Esophagus (tissue), 2 donors: ENCODE measurements at regions not wholly inside any gene's neighbourhood (a gene's known extent, or its start where the extent isn't known, plus 50 kb on each side); places are given as distances from the start of the nearest gene placed in this dataset.

Source experiments
- H3K27ac ChIP-seq, 2 donors: one replicate each; pipeline ENCODE4 v1.5.1; 2013; ENCODE audit warnings: low read depth in 2 of 2, mild to moderate bottlenecking in 2 of 2, inconsistent platforms in 1 of 2, low read length in 1 of 2, moderate library complexity in 1 of 2
- H3K27me3 ChIP-seq, 2 donors: one replicate each; pipeline ENCODE4 v1.6.1; 2013; ENCODE audit warnings: low read length in 2 of 2, control low read depth in 1 of 2, mild to moderate bottlenecking in 1 of 2; ENCODE audit not compliant: insufficient read depth in 2 of 2, control insufficient read depth in 1 of 2
- H3K36me3 ChIP-seq, 2 donors: one replicate each; pipeline ENCODE4 v1.6.1; 2013; ENCODE audit warnings: low read length in 1 of 2; ENCODE audit not compliant: control insufficient read depth in 2 of 2, insufficient read depth in 2 of 2
- H3K4me1 ChIP-seq, 2 donors: one replicate each; pipeline ENCODE4 v1.6.1; 2013; ENCODE audit warnings: low read length in 1 of 2; ENCODE audit not compliant: control insufficient read depth in 2 of 2, insufficient read depth in 2 of 2
- H3K4me3 ChIP-seq, 2 donors: one replicate each; pipeline ENCODE4 v1.5.1; 2013; ENCODE audit warnings: low read length in 2 of 2, mild to moderate bottlenecking in 2 of 2, low read depth in 1 of 2, moderate library complexity in 1 of 2
- H3K9me3 ChIP-seq, 2 donors: one replicate each; pipeline ENCODE4 v1.6.1; 2013; ENCODE audit warnings: mild to moderate bottlenecking in 2 of 2, low read depth in 1 of 2, low read length in 1 of 2, moderate library complexity in 1 of 2; ENCODE audit not compliant: control insufficient read depth in 2 of 2, insufficient read depth in 1 of 2
- WGBS, 2 donors: extraction: QIAGEN DNeasy Blood & Tissue Kit; methylation state at CpG; one replicate each; pipeline ENCODE4 v1.1.7; 2013; 5-methylcytosine and 5-hydroxymethylcytosine counted together
- donor health status: healthy with polysubstance abuse.
- donor health status: Bipolar disorder and iron deficiency.

- Histone ChIP-seq H3K27me3 (no peaks in the 10 kb centered on the region), H3K36me3 (no peaks in the 10 kb centered on the region), H3K4me1 (peaks cover 2 to 4% of the 10 kb centered on the region in 2 donors), H3K9me3 (peaks cover 0 to 3% of the 10 kb centered on the region in 2 donors), H3K27ac (no peak overlapping the region), H3K4me3 (no peak overlapping the region)
- WGBS, 2 donors = 86 to 98% methylated on average over 1 of the region's 1 CpG
These were observed 74.7 kb upstream of the ANKRD55 start for GRCh38 chr5:56307714-56308333.

- H3K9me3 ChIP-seq = peaks cover 0 to 3% of the 10 kb centered on the region in 2 donors
- H3K4me1 ChIP-seq = peaks cover 2 to 4% of the 10 kb centered on the region in 2 donors
- H3K27me3 ChIP-seq = no peaks in the 10 kb centered on the region
- H3K36me3 ChIP-seq = no peaks in the 10 kb centered on the region
- 80 to 82% methylated on average over 4 of the region's 4 CpGs for WGBS, 2 donors
- H3K4me3 ChIP-seq = no peak overlapping the region
- no peak overlapping the region for H3K27ac ChIP-seq
These were observed 73.5 kb upstream of the ANKRD55 start for GRCh38 chr5:56306433-56307150.

GRCh38 chr5:56305001-56305950, 72.1 kb upstream of the ANKRD55 start:
- Histone ChIP-seq H3K36me3 (no peaks in the 10 kb centered on the region), H3K27ac (no peak overlapping the region)
- 69 to 71% methylated on average over 4 of the region's 4 CpGs for WGBS, 2 donors

GRCh38 chr5:56303511-56303910, 70.4 kb upstream of the ANKRD55 start:
- 95 to 97% methylated on average over 5 of the region's 5 CpGs for WGBS, 2 donors
- no peak overlapping the region for H3K4me3 ChIP-seq
- peaks cover 0 to 3% of the 10 kb centered on the region in 2 donors for H3K9me3 ChIP-seq
- H3K4me1 ChIP-seq = peaks cover 0 to 2% of the 10 kb centered on the region in 2 donors
- no peaks in the 10 kb centered on the region for H3K27me3 ChIP-seq
- H3K36me3 ChIP-seq = no peaks in the 10 kb centered on the region
- H3K27ac ChIP-seq = no peak overlapping the region

More at GRCh38 chr5:56305001-56305950, 72.1 kb upstream of the ANKRD55 start:
- H3K4me3 ChIP-seq = no peak overlapping the region
- H3K27me3 ChIP-seq = no peaks in the 10 kb centered on the region
- peaks cover 0 to 3% of the 10 kb centered on the region in 2 donors for H3K9me3 ChIP-seq
- peaks cover 1 to 2% of the 10 kb centered on the region in 2 donors for H3K4me1 ChIP-seq

GRCh38 chr5:56302027-56302426, 68.9 kb upstream of the ANKRD55 start:
- Histone ChIP-seq H3K27ac (no peak overlapping the region), H3K4me3 (no peak overlapping the region)

GRCh38 chr5:56301069-56301468, 67.9 kb upstream of the ANKRD55 start:
- Histone ChIP-seq H3K4me3 (no peak overlapping the region), H3K4me1 (peaks cover 0 to 2% of the 10 kb centered on the region in 2 donors), H3K9me3 (no peaks in the 10 kb centered on the region), H3K36me3 (no peaks in the 10 kb centered on the region), H3K27ac (peak overlapping the region; percentile 22 to 46), H3K27me3 (no peaks in the 10 kb centered on the region)
- WGBS, 2 donors = 44 to 77% methylated on average over 2 of the region's 2 CpGs

More at GRCh38 chr5:56302027-56302426, 68.9 kb upstream of the ANKRD55 start:
- Histone ChIP-seq H3K9me3 (peaks cover 0 to 3% of the 10 kb centered on the region in 2 donors), H3K36me3 (no peaks in the 10 kb centered on the region), H3K4me1 (peaks cover 0 to 2% of the 10 kb centered on the region in 2 donors), H3K27me3 (no peaks in the 10 kb centered on the region)

- H3K9me3 ChIP-seq = no peaks in the 10 kb centered on the region
- H3K27ac ChIP-seq = no peak overlapping the region
- H3K36me3 ChIP-seq = no peaks in the 10 kb centered on the region
- H3K4me1 ChIP-seq = no peaks in the 10 kb centered on the region
- no peaks in the 10 kb centered on the region for H3K27me3 ChIP-seq
- 61 to 63% methylated on average over 5 of the region's 5 CpGs for WGBS, 2 donors
- H3K4me3 ChIP-seq = no peak overlapping the region
These were observed 66.1 kb upstream of the ANKRD55 start for GRCh38 chr5:56299212-56299611.

- Histone ChIP-seq H3K9me3 (no peaks in the 10 kb centered on the region), H3K27ac (no peak overlapping the region), H3K4me3 (no peak overlapping the region), H3K27me3 (no peaks in the 10 kb centered on the region), H3K36me3 (no peaks in the 10 kb centered on the region), H3K4me1 (no peaks in the 10 kb centered on the region)
- 80 to 83% methylated on average over 8 of the region's 8 CpGs for WGBS, 2 donors
These were observed 65.4 kb upstream of the ANKRD55 start for GRCh38 chr5:56298336-56299090.

- WGBS, 2 donors = 64 to 74% methylated on average over 2 of the region's 2 CpGs
These were observed 64.7 kb upstream of the ANKRD55 start for GRCh38 chr5:56297851-56298250.

More at GRCh38 chr5:56297851-56298250, 64.7 kb upstream of the ANKRD55 start:
- Histone ChIP-seq H3K4me3 (no peak overlapping the region), H3K4me1 (no peaks in the 10 kb centered on the region), H3K36me3 (no peaks in the 10 kb centered on the region), H3K27ac (no peak overlapping the region), H3K27me3 (no peaks in the 10 kb centered on the region), H3K9me3 (no peaks in the 10 kb centered on the region)
